ENCODE measurements at regions not wholly inside any gene's neighbourhood (a gene's known extent, or its start where the extent isn't known, plus 50 kb on each side); places are given as distances from the start of the nearest gene placed in this dataset.

DNA sequence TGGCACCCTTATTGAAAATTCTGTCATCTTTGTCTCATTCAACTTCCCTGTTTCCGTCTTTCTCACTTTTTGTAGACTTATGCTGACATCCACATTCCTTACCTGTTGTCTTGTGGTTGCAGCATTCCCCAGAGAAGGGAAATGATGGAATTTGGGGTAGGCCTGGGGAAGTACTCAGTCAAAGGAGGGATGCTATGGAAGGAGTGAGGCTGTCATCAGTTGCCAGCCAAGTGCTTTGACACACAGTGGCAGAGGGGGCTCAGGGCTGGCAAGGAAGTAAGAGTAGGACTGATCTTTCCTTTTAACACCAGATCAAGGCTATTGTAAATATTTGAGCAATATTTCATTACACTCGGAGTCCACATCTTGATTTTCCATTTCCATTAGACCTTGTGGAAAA, 64.4 kb downstream of the RPLP1 start:
- TF ChIP-seq EP300 (IDR thresholded peaks at IDR 0.05) (no peak), POLR2A (IDR thresholded peaks at IDR 0.05; ENCODE audit: low read depth) (no peak), POLR2AphosphoS5 (IDR thresholded peaks at IDR 0.05) (no peak)
- TF ChIP-seq, protein P1, sequence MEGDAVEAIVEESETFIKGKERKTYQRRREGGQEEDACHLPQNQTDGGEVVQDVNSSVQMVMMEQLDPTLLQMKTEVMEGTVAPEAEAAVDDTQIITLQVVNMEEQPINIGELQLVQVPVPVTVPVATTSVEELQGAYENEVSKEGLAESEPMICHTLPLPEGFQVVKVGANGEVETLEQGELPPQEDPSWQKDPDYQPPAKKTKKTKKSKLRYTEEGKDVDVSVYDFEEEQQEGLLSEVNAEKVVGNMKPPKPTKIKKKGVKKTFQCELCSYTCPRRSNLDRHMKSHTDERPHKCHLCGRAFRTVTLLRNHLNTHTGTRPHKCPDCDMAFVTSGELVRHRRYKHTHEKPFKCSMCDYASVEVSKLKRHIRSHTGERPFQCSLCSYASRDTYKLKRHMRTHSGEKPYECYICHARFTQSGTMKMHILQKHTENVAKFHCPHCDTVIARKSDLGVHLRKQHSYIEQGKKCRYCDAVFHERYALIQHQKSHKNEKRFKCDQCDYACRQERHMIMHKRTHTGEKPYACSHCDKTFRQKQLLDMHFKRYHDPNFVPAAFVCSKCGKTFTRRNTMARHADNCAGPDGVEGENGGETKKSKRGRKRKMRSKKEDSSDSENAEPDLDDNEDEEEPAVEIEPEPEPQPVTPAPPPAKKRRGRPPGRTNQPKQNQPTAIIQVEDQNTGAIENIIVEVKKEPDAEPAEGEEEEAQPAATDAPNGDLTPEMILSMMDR (IDR thresholded peaks at IDR 0.05): no peak

Data from esophagus muscularis mucosa (tissue), 4 donors.